ENCODE measurements at regions not wholly inside any gene's neighbourhood (a gene's known extent, or its start where the extent isn't known, plus 50 kb on each side); places are given as distances from the start of the nearest gene placed in this dataset.
"Not testable (repeated sequence)": the region's sequence is repeated elsewhere in the genome, so short reads cannot be mapped to it uniquely, and the experiment has no call there.

GRCh38 chr1:29409616-29410015 is 173.3 kb downstream of the PTPRU start:
- no peak for DNase-seq (ENCODE audit: low read depth)
- CTCF ChIA-PET: no interaction called here
- Histone ChIP-seq H3K27me3 (ENCODE audit: control insufficient read depth, insufficient read depth, low read length) (no peaks in the 10 kb centered on the region), H3K4me3 (ENCODE audit: low read depth, low read length) (no peak overlapping the region), H3K36me3 (ENCODE audit: control insufficient read depth, insufficient read depth, low read length) (no peaks in the 10 kb centered on the region)
- POLR2A ChIA-PET: no interaction called here
- TF ChIP-seq CTCF (IDR thresholded peaks at IDR 0.05; ENCODE audit: insufficient read depth, low read depth, low read length): no peak

- Histone ChIP-seq H3K27me3 (ENCODE audit: control insufficient read depth, insufficient read depth, low read length) (no peaks in the 10 kb centered on the region), H3K36me3 (ENCODE audit: control insufficient read depth, insufficient read depth, low read length) (no peaks in the 10 kb centered on the region), H3K4me3 (ENCODE audit: low read depth, low read length) (no peak overlapping the region)
- ChIA-PET CTCF (no interaction called here), POLR2A (no interaction called here)
- DNase-seq (ENCODE audit: low read depth): no peak
- TF ChIP-seq CTCF (IDR thresholded peaks at IDR 0.05; ENCODE audit: insufficient read depth, low read depth, low read length): no peak
These were observed 172.7 kb downstream of the PTPRU start for GRCh38 chr1:29408831-29409605.

- DNase-seq (ENCODE audit: low read depth): no peak
- Histone ChIP-seq H3K4me3 (ENCODE audit: low read depth, low read length) (no peak overlapping the region), H3K36me3 (ENCODE audit: control insufficient read depth, insufficient read depth, low read length) (no peaks in the 10 kb centered on the region), H3K27me3 (ENCODE audit: control insufficient read depth, insufficient read depth, low read length) (no peaks in the 10 kb centered on the region)
- ChIA-PET CTCF (no interaction called here), POLR2A (no interaction called here)
- TF ChIP-seq CTCF (IDR thresholded peaks at IDR 0.05; ENCODE audit: insufficient read depth, low read depth, low read length): no peak
These were observed 170.5 kb downstream of the PTPRU start for GRCh38 chr1:29406814-29407213.

- CTCF ChIA-PET; DNase-seq (ENCODE audit: low read depth); POLR2A ChIA-PET; H3K4me3 ChIP-seq (ENCODE audit: low read depth, low read length); H3K27me3 ChIP-seq (ENCODE audit: control insufficient read depth, insufficient read depth, low read length); H3K36me3 ChIP-seq (ENCODE audit: control insufficient read depth, insufficient read depth, low read length): not testable (repeated sequence)
These were observed 163.9 kb downstream of the PTPRU start for GRCh38 chr1:29400203-29400602.

- TF ChIP-seq CTCF (IDR thresholded peaks at IDR 0.05; ENCODE audit: insufficient read depth, low read depth, low read length): no peak
- ChIA-PET POLR2A (no interaction called here), CTCF (no interaction called here)
- Histone ChIP-seq H3K4me3 (ENCODE audit: low read depth, low read length) (no peak overlapping the region), H3K36me3 (ENCODE audit: control insufficient read depth, insufficient read depth, low read length) (no peaks in the 10 kb centered on the region), H3K27me3 (ENCODE audit: control insufficient read depth, insufficient read depth, low read length) (no peaks in the 10 kb centered on the region)
- DNase-seq (ENCODE audit: low read depth): no peak
These were observed 163.1 kb downstream of the PTPRU start for GRCh38 chr1:29399465-29399864.

- H3K36me3 ChIP-seq (ENCODE audit: control insufficient read depth, insufficient read depth, low read length): no peaks in the 10 kb centered on the region
- POLR2A ChIA-PET: no interaction called here
- CTCF ChIA-PET: interaction anchor here (1.7 kb wide), 1 partner anchor 162 kb away, joined by 4 read pairs; the partner anchor contains the start of gene PTPRU
- no peak for DNase-seq (ENCODE audit: low read depth)
- no peak for TF ChIP-seq CTCF (IDR thresholded peaks at IDR 0.05; ENCODE audit: insufficient read depth, low read depth, low read length)
- no peaks in the 10 kb centered on the region for H3K27me3 ChIP-seq (ENCODE audit: control insufficient read depth, insufficient read depth, low read length)
- H3K4me3 ChIP-seq (ENCODE audit: low read depth, low read length): no peak overlapping the region
These were observed 162.1 kb downstream of the PTPRU start for GRCh38 chr1:29398431-29398830.

All from BJ (cell line).